ENCODE measurements at regions not wholly inside any gene's neighbourhood (a gene's known extent, or its start where the extent isn't known, plus 50 kb on each side); places are given as distances from the start of the nearest gene placed in this dataset.

DNA sequence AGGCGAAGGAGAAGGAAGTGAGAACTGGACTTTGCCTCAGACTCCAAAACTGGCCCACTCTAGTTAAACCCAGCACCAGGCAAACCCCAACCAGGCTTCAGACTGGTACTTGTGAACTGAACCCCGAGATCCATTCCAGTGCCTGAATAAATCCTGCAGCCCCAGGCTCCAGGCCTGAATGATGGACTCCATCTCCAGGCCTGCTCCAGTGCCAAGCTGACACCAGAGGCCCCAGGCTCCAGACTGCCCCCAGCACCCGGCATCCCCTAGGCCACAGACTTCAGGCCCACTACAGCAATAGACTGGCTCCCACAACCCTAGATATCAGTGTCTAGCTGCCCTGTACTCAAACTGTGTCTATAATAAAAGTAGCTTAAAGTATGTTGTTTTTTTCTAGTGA lies 406.8 kb downstream of the FAM181B start:
- no peak for ATAC-seq (ENCODE audit: low FRiP score in 2 of 2)

DNA sequence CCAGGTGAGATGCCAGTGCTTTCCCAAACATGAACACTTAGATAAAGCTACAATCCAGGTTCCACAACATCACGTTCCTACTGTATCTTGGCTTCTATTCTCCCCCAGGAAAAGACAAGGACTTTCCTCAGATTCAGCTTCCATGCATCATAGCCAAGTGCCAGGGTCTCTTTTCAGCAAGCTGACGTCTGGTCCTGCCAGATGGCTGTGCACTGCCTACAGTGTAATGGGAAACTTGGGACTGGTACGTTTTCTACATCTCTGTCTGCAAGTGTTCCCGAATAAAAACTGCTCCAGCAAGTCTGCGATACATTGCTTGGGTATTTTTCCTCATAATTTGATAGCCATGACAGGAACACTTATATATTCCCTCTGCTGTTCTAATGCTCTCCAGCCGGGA lies 412.5 kb downstream of the FAM181B start:
- 75 to 82% methylated on average over 6 of the region's 6 CpGs for WGBS, 2 donors

More for the DNA sequence above, 406.8 kb downstream of the FAM181B start:
- Histone ChIP-seq H3K36me3 (no peaks in the 10 kb centered on the region), H3K27me3 (no peaks in the 10 kb centered on the region), H3K4me3 (no peak overlapping the region), H3K4me1 (no peaks in the 10 kb centered on the region), H3K27ac (no peak overlapping the region), H3K9me3 (no peaks in the 10 kb centered on the region)
- peak in 1 of 2 donors; percentile 8 for DNase-seq
- WGBS, 2 donors, result 86 to 89% methylated on average over 3 of the region's 3 CpGs
- TF ChIP-seq, protein P1, sequence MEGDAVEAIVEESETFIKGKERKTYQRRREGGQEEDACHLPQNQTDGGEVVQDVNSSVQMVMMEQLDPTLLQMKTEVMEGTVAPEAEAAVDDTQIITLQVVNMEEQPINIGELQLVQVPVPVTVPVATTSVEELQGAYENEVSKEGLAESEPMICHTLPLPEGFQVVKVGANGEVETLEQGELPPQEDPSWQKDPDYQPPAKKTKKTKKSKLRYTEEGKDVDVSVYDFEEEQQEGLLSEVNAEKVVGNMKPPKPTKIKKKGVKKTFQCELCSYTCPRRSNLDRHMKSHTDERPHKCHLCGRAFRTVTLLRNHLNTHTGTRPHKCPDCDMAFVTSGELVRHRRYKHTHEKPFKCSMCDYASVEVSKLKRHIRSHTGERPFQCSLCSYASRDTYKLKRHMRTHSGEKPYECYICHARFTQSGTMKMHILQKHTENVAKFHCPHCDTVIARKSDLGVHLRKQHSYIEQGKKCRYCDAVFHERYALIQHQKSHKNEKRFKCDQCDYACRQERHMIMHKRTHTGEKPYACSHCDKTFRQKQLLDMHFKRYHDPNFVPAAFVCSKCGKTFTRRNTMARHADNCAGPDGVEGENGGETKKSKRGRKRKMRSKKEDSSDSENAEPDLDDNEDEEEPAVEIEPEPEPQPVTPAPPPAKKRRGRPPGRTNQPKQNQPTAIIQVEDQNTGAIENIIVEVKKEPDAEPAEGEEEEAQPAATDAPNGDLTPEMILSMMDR (IDR thresholded peaks at IDR 0.05), result no peak
- no peak for TF ChIP-seq POLR2A (IDR thresholded peaks at IDR 0.05)
- no peak for TF ChIP-seq POLR2AphosphoS5 (IDR thresholded peaks at IDR 0.05)
- no peak for TF ChIP-seq EP300 (IDR thresholded peaks at IDR 0.05)

DNA sequence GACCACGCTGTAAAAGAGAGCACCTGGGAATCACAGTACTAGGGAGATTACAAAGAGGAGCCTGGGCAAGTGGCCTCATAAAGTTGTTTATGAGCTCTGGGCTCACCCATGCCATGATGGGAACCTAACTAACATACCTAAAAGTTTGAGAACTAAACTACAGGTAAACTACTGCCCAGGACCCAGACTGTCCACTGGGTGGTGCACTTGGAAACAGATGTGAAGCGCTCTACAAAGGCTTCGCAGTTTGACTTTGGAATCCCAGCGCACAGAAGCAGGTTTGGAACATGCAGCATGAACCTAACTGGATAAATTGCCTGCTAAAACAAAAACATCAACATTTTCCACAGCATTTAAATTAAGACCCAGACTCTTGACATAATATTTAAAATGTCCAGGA lies 418.6 kb downstream of the FAM181B start:
- no peaks in the 10 kb centered on the region for H3K27me3 ChIP-seq

More for the DNA sequence above, 412.5 kb downstream of the FAM181B start:
- no peaks in the 10 kb centered on the region for H3K4me1 ChIP-seq
- no peak overlapping the region for H3K4me3 ChIP-seq
- no peak for DNase-seq
- no peak for TF ChIP-seq POLR2AphosphoS5 (IDR thresholded peaks at IDR 0.05)
- TF ChIP-seq, protein P1 (IDR thresholded peaks at IDR 0.05), result no peak
- TF ChIP-seq EP300 (IDR thresholded peaks at IDR 0.05), result no peak
- no peak for TF ChIP-seq POLR2A (IDR thresholded peaks at IDR 0.05)
- H3K36me3 ChIP-seq, result no peaks in the 10 kb centered on the region
- ATAC-seq (ENCODE audit: low FRiP score in 2 of 2), result no peak
- H3K27me3 ChIP-seq, result no peaks in the 10 kb centered on the region
- no peaks in the 10 kb centered on the region for H3K9me3 ChIP-seq
- no peak overlapping the region for H3K27ac ChIP-seq

DNA sequence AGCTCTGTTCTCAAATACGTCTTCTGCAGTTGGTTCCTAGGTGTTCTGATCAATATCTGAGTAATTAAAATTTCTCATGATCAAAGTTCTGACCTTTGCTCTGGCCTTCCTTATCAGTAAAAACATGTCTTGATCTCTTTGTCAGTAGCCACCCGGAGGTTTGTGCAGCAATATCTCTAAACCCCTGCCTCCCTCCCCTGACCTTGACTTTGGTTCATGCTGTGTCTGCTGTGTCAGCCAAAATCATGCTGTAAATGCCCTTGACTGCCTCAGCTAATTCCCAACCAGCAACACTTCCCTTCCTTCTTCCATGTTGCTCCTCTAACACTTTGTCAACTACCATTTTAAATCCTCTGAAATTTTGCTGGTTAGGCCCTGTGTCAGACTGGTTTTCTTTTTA lies 424.7 kb downstream of the FAM181B start:
- no peak overlapping the region for H3K27ac ChIP-seq
- ATAC-seq (ENCODE audit: low FRiP score in 2 of 2) (no peak), DNase-seq (no peak)
- no peaks in the 10 kb centered on the region for H3K4me1 ChIP-seq
- no peaks in the 10 kb centered on the region for H3K36me3 ChIP-seq
- TF ChIP-seq POLR2A (IDR thresholded peaks at IDR 0.05) (no peak), EP300 (IDR thresholded peaks at IDR 0.05) (no peak), POLR2AphosphoS5 (IDR thresholded peaks at IDR 0.05) (no peak)
- TF ChIP-seq, protein P1 (IDR thresholded peaks at IDR 0.05), result no peak
- 37 to 61% methylated on average over 2 of the region's 2 CpGs for WGBS, 2 donors
- H3K27me3 ChIP-seq, result no peaks in the 10 kb centered on the region
- no peak overlapping the region for H3K4me3 ChIP-seq
- H3K9me3 ChIP-seq, result no peaks in the 10 kb centered on the region

More for the DNA sequence above, 418.6 kb downstream of the FAM181B start:
- DNase-seq, result peak in 1 of 2 donors; percentile 27
- Histone ChIP-seq H3K9me3 (no peaks in the 10 kb centered on the region), H3K4me3 (no peak overlapping the region), H3K36me3 (no peaks in the 10 kb centered on the region), H3K4me1 (no peaks in the 10 kb centered on the region), H3K27ac (no peak overlapping the region)
- TF ChIP-seq POLR2A (IDR thresholded peaks at IDR 0.05) (no peak), EP300 (IDR thresholded peaks at IDR 0.05) (no peak), POLR2AphosphoS5 (IDR thresholded peaks at IDR 0.05) (no peak)
- TF ChIP-seq, protein P1 (IDR thresholded peaks at IDR 0.05), result peak in 3 of 6 experiments; percentile 19 to 24 (median 20)
- WGBS, 2 donors, result 24 to 34% methylated on average over 4 of the region's 4 CpGs
- no peak for ATAC-seq (ENCODE audit: low FRiP score in 2 of 2)

DNA sequence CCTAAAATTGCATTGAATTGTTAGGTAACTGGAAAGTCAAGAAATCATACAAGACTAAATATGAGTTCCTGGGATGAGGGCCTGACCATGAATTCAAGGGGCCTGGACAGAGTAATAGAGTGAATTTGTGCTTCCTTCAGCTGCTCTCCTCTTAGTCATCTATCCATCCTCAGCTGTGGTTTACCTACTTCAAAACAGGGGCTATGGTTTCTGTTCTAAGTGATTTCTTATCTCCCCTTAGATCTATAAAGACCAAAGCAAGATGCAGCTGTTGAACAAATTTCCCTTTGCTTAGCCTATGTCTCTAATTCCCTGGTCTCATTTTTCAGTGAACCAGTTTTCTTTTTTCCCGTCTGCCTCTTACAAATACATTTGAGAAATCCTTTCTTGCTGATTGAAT lies 428.5 kb downstream of the FAM181B start:
- no peaks in the 10 kb centered on the region for H3K27me3 ChIP-seq
- H3K36me3 ChIP-seq, result no peaks in the 10 kb centered on the region
- ATAC-seq (ENCODE audit: low FRiP score in 2 of 2), result no peak
- no peaks in the 10 kb centered on the region for H3K4me1 ChIP-seq
- no peak overlapping the region for H3K4me3 ChIP-seq
- DNase-seq, result no peak
- 75 to 78% methylated on average over 1 of the region's 1 CpG for WGBS, 2 donors
- TF ChIP-seq, protein P1 (IDR thresholded peaks at IDR 0.05), result no peak
- TF ChIP-seq POLR2A (IDR thresholded peaks at IDR 0.05) (no peak), EP300 (IDR thresholded peaks at IDR 0.05) (no peak), POLR2AphosphoS5 (IDR thresholded peaks at IDR 0.05) (no peak)
- H3K27ac ChIP-seq, result no peak overlapping the region
- H3K9me3 ChIP-seq, result no peaks in the 10 kb centered on the region
